ENCODE measurements at regions not wholly inside any gene's neighbourhood (a gene's known extent, or its start where the extent isn't known, plus 50 kb on each side); places are given as distances from the start of the nearest gene placed in this dataset.

- WGBS, 2 donors, result 72 to 78% methylated on average over 1 of the region's 1 CpG
- no peak for TF ChIP-seq CTCF (IDR thresholded peaks at IDR 0.05)
- TF ChIP-seq POLR2A (IDR thresholded peaks at IDR 0.05), result no peak
- intact Hi-C loops (cut with DNase I; ENCODE audit: low total_unique reads), result no loop called here
- DNase-seq (ENCODE audit: low spot score in 2 of 2), result no peak
- H3K4me3 ChIP-seq (ENCODE audit: low read depth, poor library complexity, severe bottlenecking), result no peak overlapping the region
These were observed 286.7 kb downstream of the LMX1A start for GRCh38 chr1:165069829-165070228.

GRCh38 chr1:165068741-165069140 is 287.8 kb downstream of the LMX1A start:
- intact Hi-C loops (cut with DNase I; ENCODE audit: low total_unique reads), result no loop called here
- H3K4me3 ChIP-seq (ENCODE audit: low read depth, poor library complexity, severe bottlenecking), result no peak overlapping the region
- no peak for TF ChIP-seq POLR2A (IDR thresholded peaks at IDR 0.05)
- DNase-seq (ENCODE audit: low spot score in 2 of 2), result no peak
- 77 to 79% methylated on average over 5 of the region's 5 CpGs for WGBS, 2 donors

GRCh38 chr1:165067829-165068228 is 288.7 kb downstream of the LMX1A start:
- WGBS, 2 donors, result 91 to 97% methylated on average over 2 of the region's 2 CpGs
- DNase-seq (ENCODE audit: low spot score in 2 of 2), result no peak
- no peak overlapping the region for H3K4me3 ChIP-seq (ENCODE audit: low read depth, poor library complexity, severe bottlenecking)
- TF ChIP-seq CTCF (IDR thresholded peaks at IDR 0.05) (no peak), POLR2A (IDR thresholded peaks at IDR 0.05) (no peak)
- intact Hi-C loops (cut with DNase I; ENCODE audit: low total_unique reads), result no loop called here

GRCh38 chr1:165063181-165063965 is 293.1 kb downstream of the LMX1A start:
- no peak overlapping the region for H3K4me3 ChIP-seq (ENCODE audit: low read depth, poor library complexity, severe bottlenecking)
- intact Hi-C loops (cut with DNase I; ENCODE audit: low total_unique reads), result no loop called here
- TF ChIP-seq POLR2A (IDR thresholded peaks at IDR 0.05) (no peak), CTCF (IDR thresholded peaks at IDR 0.05) (no peak)
- no peak for DNase-seq (ENCODE audit: low spot score in 2 of 2)
- 22% methylated on average over 6 of the region's 6 CpGs for WGBS, 2 donors

DNA sequence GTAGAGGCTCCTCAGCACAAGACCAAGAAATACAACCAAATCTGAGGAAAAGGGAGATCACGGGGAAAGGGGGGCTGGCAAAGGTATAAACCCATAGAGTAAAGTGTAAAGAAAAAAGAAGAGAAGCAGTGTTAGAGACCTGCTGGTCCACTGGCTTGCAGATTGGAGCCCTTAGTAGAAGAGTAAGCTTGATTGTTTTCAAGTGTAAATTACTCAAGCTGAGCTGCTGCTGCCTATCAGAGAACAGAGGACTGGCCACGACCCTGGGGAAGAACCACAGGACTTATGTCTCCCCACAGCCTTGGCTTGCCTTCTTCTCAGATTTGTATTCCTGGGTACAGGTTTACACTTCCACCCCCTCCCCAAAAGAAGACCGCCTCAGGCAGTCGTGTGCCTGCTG is 294.2 kb downstream of the LMX1A start:
- no peak for TF ChIP-seq CTCF (IDR thresholded peaks at IDR 0.05)
- no peak for TF ChIP-seq POLR2A (IDR thresholded peaks at IDR 0.05)
- DNase-seq (ENCODE audit: low spot score in 2 of 2), result no peak

GRCh38 chr1:165060285-165060793 is 296.2 kb downstream of the LMX1A start:
- WGBS, 2 donors, result 76 to 79% methylated on average over 6 of the region's 6 CpGs
- H3K4me3 ChIP-seq (ENCODE audit: low read depth, poor library complexity, severe bottlenecking), result no peak overlapping the region
- intact Hi-C loops (cut with DNase I; ENCODE audit: low total_unique reads), result no loop called here
- no peak for DNase-seq (ENCODE audit: low spot score in 2 of 2)
- TF ChIP-seq POLR2A (IDR thresholded peaks at IDR 0.05) (no peak), CTCF (IDR thresholded peaks at IDR 0.05) (no peak)

More for the DNA sequence above, 294.2 kb downstream of the LMX1A start:
- 66 to 67% methylated on average over 4 of the region's 4 CpGs for WGBS, 2 donors
- H3K4me3 ChIP-seq (ENCODE audit: low read depth, poor library complexity, severe bottlenecking), result no peak overlapping the region
- intact Hi-C loops (cut with DNase I; ENCODE audit: low total_unique reads), result no loop called here

All from lower leg skin (tissue), 4 donors.